ENCODE measurements at regions not wholly inside any gene's neighbourhood (a gene's known extent, or its start where the extent isn't known, plus 50 kb on each side); places are given as distances from the start of the nearest gene placed in this dataset.

DNA sequence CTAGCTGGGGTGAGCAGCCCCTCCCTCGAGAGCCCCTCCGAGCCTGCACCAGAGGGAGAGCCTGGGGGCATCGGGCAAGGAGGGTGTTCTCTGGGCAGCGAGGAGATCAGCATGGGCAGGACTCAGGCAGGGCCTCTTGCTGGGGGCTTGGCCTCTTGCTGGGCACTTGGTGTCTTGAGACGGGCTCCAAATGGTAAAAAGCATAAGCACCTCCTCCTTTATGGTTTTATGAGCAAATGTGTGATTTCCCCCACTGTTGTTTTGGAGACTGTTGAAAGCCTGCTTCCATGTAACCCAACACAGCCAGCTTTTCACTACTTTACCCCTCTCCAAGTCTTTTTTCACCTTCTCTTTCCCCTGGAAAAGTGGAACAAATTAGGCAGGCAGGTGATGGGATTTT is 239.3 kb downstream of the TLE3 start:
- H3K4me3 ChIP-seq (ENCODE audit: low read length in 2 of 2): no peak overlapping the region
- H3K4me1 ChIP-seq (ENCODE audit: control insufficient read depth in 2 of 2, insufficient read depth in 2 of 2, low read length in 2 of 2): no peaks in the 10 kb centered on the region

DNA sequence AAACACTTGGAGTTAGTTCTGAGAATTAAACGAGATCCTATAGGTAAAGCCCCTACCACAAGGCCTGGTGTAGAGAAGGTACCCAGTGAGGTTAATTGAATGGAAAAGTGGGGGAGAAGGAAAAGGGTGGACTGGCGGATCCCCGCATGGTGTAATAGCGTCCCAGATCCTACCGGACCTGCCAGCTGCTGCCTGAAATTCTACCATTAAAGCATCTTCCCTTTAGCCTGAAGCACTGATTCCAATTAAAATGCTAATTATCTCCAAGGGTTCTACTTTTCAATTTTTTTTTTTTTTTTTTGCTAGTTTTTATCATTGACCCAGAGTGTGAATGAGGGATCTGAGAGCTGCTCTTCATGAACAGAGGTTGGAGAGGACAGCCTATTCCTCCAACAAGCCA is 237.9 kb downstream of the TLE3 start:
- no peak overlapping the region for H3K27ac ChIP-seq (ENCODE audit: low read depth in 2 of 2, low read length in 2 of 2)
- H3K36me3 ChIP-seq (ENCODE audit: control insufficient read depth in 2 of 2, insufficient read depth in 2 of 2, low read length in 2 of 2): no peaks in the 10 kb centered on the region
- H3K27me3 ChIP-seq (ENCODE audit: control insufficient read depth in 2 of 2, insufficient read depth in 2 of 2, low read length in 2 of 2): no peaks in the 10 kb centered on the region
- H3K9ac ChIP-seq (ENCODE audit: low read depth in 1 of 2, low read length in 2 of 2): no peak overlapping the region
- H3K4me3 ChIP-seq (ENCODE audit: low read length in 2 of 2): no peak overlapping the region
- no peaks in the 10 kb centered on the region for H3K4me1 ChIP-seq (ENCODE audit: control insufficient read depth in 2 of 2, insufficient read depth in 2 of 2, low read length in 2 of 2)
- H3K9me3 ChIP-seq (ENCODE audit: control insufficient read depth in 2 of 2, low read length in 2 of 2): no peaks in the 10 kb centered on the region

More for the DNA sequence above, 239.3 kb downstream of the TLE3 start:
- Histone ChIP-seq H3K9ac (ENCODE audit: low read depth in 1 of 2, low read length in 2 of 2) (no peak overlapping the region), H3K27ac (ENCODE audit: low read depth in 2 of 2, low read length in 2 of 2) (no peak overlapping the region), H3K27me3 (ENCODE audit: control insufficient read depth in 2 of 2, insufficient read depth in 2 of 2, low read length in 2 of 2) (no peaks in the 10 kb centered on the region), H3K36me3 (ENCODE audit: control insufficient read depth in 2 of 2, insufficient read depth in 2 of 2, low read length in 2 of 2) (no peaks in the 10 kb centered on the region), H3K9me3 (ENCODE audit: control insufficient read depth in 2 of 2, low read length in 2 of 2) (no peaks in the 10 kb centered on the region)

- Histone ChIP-seq H3K27ac (ENCODE audit: low read depth in 2 of 2, low read length in 2 of 2) (no peak overlapping the region), H3K4me1 (ENCODE audit: control insufficient read depth in 2 of 2, insufficient read depth in 2 of 2, low read length in 2 of 2) (no peaks in the 10 kb centered on the region), H3K27me3 (ENCODE audit: control insufficient read depth in 2 of 2, insufficient read depth in 2 of 2, low read length in 2 of 2) (no peaks in the 10 kb centered on the region), H3K36me3 (ENCODE audit: control insufficient read depth in 2 of 2, insufficient read depth in 2 of 2, low read length in 2 of 2) (no peaks in the 10 kb centered on the region), H3K4me3 (ENCODE audit: low read length in 2 of 2) (no peak overlapping the region), H3K9ac (ENCODE audit: low read depth in 1 of 2, low read length in 2 of 2) (no peak overlapping the region), H3K9me3 (ENCODE audit: control insufficient read depth in 2 of 2, low read length in 2 of 2) (no peaks in the 10 kb centered on the region)
Observed at GRCh38 chr15:69860321-69860720, 237.4 kb downstream of the TLE3 start.

DNA sequence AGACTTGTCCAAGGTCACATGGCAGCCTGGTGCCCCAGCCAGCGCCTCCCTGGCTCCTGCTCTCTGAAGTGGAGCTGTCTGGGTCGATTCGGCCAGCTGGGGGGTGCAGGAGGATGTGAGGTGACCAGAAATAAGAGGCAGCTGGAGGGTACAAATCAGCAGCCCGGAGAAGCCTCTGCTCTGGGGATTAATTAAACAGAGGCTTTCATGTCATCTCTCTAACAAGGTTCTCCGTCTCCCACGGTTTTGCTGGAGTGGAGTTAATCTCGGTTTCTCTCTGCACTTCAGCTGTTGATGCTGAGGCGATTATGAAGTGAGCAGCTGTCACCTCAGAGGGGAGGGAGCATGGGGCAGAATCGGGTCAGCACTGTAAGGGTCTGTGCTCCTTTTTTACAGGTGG is 236.8 kb downstream of the TLE3 start:
- no peak overlapping the region for H3K9ac ChIP-seq (ENCODE audit: low read depth in 1 of 2, low read length in 2 of 2)

GRCh38 chr15:69861331-69862171 is 236.2 kb downstream of the TLE3 start:
- no peaks in the 10 kb centered on the region for H3K27me3 ChIP-seq (ENCODE audit: control insufficient read depth in 2 of 2, insufficient read depth in 2 of 2, low read length in 2 of 2)
- H3K9ac ChIP-seq (ENCODE audit: low read depth in 1 of 2, low read length in 2 of 2): no peak overlapping the region
- no peak overlapping the region for H3K27ac ChIP-seq (ENCODE audit: low read depth in 2 of 2, low read length in 2 of 2)
- H3K4me1 ChIP-seq (ENCODE audit: control insufficient read depth in 2 of 2, insufficient read depth in 2 of 2, low read length in 2 of 2): no peaks in the 10 kb centered on the region
- H3K36me3 ChIP-seq (ENCODE audit: control insufficient read depth in 2 of 2, insufficient read depth in 2 of 2, low read length in 2 of 2): no peaks in the 10 kb centered on the region
- no peaks in the 10 kb centered on the region for H3K9me3 ChIP-seq (ENCODE audit: control insufficient read depth in 2 of 2, low read length in 2 of 2)
- H3K4me3 ChIP-seq (ENCODE audit: low read length in 2 of 2): no peak overlapping the region

More for the DNA sequence above, 236.8 kb downstream of the TLE3 start:
- Histone ChIP-seq H3K27ac (ENCODE audit: low read depth in 2 of 2, low read length in 2 of 2) (no peak overlapping the region), H3K36me3 (ENCODE audit: control insufficient read depth in 2 of 2, insufficient read depth in 2 of 2, low read length in 2 of 2) (no peaks in the 10 kb centered on the region), H3K9me3 (ENCODE audit: control insufficient read depth in 2 of 2, low read length in 2 of 2) (no peaks in the 10 kb centered on the region), H3K4me1 (ENCODE audit: control insufficient read depth in 2 of 2, insufficient read depth in 2 of 2, low read length in 2 of 2) (no peaks in the 10 kb centered on the region), H3K4me3 (ENCODE audit: low read length in 2 of 2) (no peak overlapping the region), H3K27me3 (ENCODE audit: control insufficient read depth in 2 of 2, insufficient read depth in 2 of 2, low read length in 2 of 2) (no peaks in the 10 kb centered on the region)

- Histone ChIP-seq H3K4me3 (ENCODE audit: low read length in 2 of 2) (no peak overlapping the region), H3K27me3 (ENCODE audit: control insufficient read depth in 2 of 2, insufficient read depth in 2 of 2, low read length in 2 of 2) (no peaks in the 10 kb centered on the region), H3K27ac (ENCODE audit: low read depth in 2 of 2, low read length in 2 of 2) (no peak overlapping the region)
Observed at GRCh38 chr15:69862540-69862939, 235.2 kb downstream of the TLE3 start.

DNA sequence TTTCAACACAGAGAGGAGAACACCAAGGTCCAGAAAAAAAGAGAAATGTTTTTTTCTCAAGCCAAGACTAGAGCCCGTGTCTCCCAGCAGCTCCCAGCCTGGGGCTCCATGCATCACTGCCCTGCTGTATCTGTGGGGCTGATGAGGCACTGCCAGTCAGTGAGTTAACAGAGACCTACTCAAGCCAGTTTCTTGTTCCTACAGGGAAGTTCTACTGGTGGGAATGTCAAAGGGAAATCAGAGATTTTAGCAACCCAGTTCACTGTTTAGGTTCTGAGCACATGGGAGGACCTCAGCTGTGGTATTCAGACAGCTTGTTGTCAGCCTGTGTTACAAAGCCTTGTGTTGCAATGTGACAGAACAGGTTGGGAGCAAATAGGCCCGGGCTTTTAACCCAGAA is 234.3 kb downstream of the TLE3 start:
- Histone ChIP-seq H3K4me1 (ENCODE audit: control insufficient read depth in 2 of 2, insufficient read depth in 2 of 2, low read length in 2 of 2) (no peaks in the 10 kb centered on the region), H3K36me3 (ENCODE audit: control insufficient read depth in 2 of 2, insufficient read depth in 2 of 2, low read length in 2 of 2) (no peaks in the 10 kb centered on the region), H3K9ac (ENCODE audit: low read depth in 1 of 2, low read length in 2 of 2) (no peak overlapping the region), H3K9me3 (ENCODE audit: control insufficient read depth in 2 of 2, low read length in 2 of 2) (no peaks in the 10 kb centered on the region), H3K4me3 (ENCODE audit: low read length in 2 of 2) (no peak overlapping the region), H3K27me3 (ENCODE audit: control insufficient read depth in 2 of 2, insufficient read depth in 2 of 2, low read length in 2 of 2) (no peaks in the 10 kb centered on the region), H3K27ac (ENCODE audit: low read depth in 2 of 2, low read length in 2 of 2) (no peak overlapping the region)

More at GRCh38 chr15:69862540-69862939, 235.2 kb downstream of the TLE3 start:
- Histone ChIP-seq H3K9me3 (ENCODE audit: control insufficient read depth in 2 of 2, low read length in 2 of 2) (no peaks in the 10 kb centered on the region), H3K4me1 (ENCODE audit: control insufficient read depth in 2 of 2, insufficient read depth in 2 of 2, low read length in 2 of 2) (no peaks in the 10 kb centered on the region), H3K36me3 (ENCODE audit: control insufficient read depth in 2 of 2, insufficient read depth in 2 of 2, low read length in 2 of 2) (no peaks in the 10 kb centered on the region), H3K9ac (ENCODE audit: low read depth in 1 of 2, low read length in 2 of 2) (no peak overlapping the region)

GRCh38 chr15:69865369-69865768 is 232.3 kb downstream of the TLE3 start:
- Histone ChIP-seq H3K27ac (ENCODE audit: low read depth in 2 of 2, low read length in 2 of 2) (no peak overlapping the region), H3K4me1 (ENCODE audit: control insufficient read depth in 2 of 2, insufficient read depth in 2 of 2, low read length in 2 of 2) (no peaks in the 10 kb centered on the region), H3K27me3 (ENCODE audit: control insufficient read depth in 2 of 2, insufficient read depth in 2 of 2, low read length in 2 of 2) (no peaks in the 10 kb centered on the region), H3K9me3 (ENCODE audit: control insufficient read depth in 2 of 2, low read length in 2 of 2) (no peaks in the 10 kb centered on the region), H3K9ac (ENCODE audit: low read depth in 1 of 2, low read length in 2 of 2) (no peak overlapping the region), H3K4me3 (ENCODE audit: low read length in 2 of 2) (no peak overlapping the region), H3K36me3 (ENCODE audit: control insufficient read depth in 2 of 2, insufficient read depth in 2 of 2, low read length in 2 of 2) (no peaks in the 10 kb centered on the region)

DNA sequence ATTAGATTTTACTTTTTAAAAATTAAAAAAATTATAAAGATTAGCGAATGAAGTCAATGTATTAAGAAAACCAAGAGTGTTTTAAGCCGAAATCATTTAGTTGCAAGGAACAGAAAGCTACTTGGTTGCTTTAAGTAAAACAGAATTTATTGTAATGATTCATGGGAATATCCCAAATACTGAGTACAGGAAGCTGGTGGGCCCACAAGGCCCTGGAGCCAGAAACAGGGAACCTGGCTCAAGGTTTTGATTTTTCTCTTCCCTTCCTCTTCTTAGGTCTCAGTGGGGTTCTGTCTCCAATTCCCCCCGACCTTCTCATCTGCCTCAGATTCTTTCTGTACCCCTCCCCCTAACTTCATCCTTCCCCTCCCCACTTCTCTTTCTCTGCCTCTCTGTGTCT is 229.0 kb downstream of the TLE3 start:
- H3K4me1 ChIP-seq (ENCODE audit: control insufficient read depth in 2 of 2, insufficient read depth in 2 of 2, low read length in 2 of 2): no peaks in the 10 kb centered on the region
- no peak overlapping the region for H3K9ac ChIP-seq (ENCODE audit: low read depth in 1 of 2, low read length in 2 of 2)
- H3K27ac ChIP-seq (ENCODE audit: low read depth in 2 of 2, low read length in 2 of 2): no peak overlapping the region
- H3K4me3 ChIP-seq (ENCODE audit: low read length in 2 of 2): no peak overlapping the region
- no peaks in the 10 kb centered on the region for H3K27me3 ChIP-seq (ENCODE audit: control insufficient read depth in 2 of 2, insufficient read depth in 2 of 2, low read length in 2 of 2)
- no peaks in the 10 kb centered on the region for H3K36me3 ChIP-seq (ENCODE audit: control insufficient read depth in 2 of 2, insufficient read depth in 2 of 2, low read length in 2 of 2)
- peaks cover 0 to 3% of the 10 kb centered on the region in 2 donors for H3K9me3 ChIP-seq (ENCODE audit: control insufficient read depth in 2 of 2, low read length in 2 of 2)

DNA sequence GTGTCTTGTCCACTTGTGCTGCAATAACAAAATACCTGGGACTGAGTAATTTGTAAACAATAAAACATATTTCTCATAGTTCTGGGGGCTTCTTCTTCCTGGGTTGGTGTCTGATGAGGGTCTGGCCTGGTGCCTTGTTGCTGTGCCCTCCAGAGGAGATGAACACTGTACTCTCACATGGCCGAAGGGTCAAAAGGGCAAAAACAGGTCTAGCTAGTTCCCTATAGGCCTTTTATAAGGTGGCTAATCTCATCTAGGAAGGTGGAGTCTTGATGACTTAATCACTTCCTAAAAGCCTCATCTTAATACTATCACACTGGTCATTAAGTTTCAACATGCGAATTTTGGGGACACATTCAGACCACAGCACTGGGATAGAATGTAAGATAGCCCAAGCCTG is 228.4 kb downstream of the TLE3 start:
- Histone ChIP-seq H3K36me3 (ENCODE audit: control insufficient read depth in 2 of 2, insufficient read depth in 2 of 2, low read length in 2 of 2) (no peaks in the 10 kb centered on the region), H3K27ac (ENCODE audit: low read depth in 2 of 2, low read length in 2 of 2) (no peak overlapping the region), H3K4me1 (ENCODE audit: control insufficient read depth in 2 of 2, insufficient read depth in 2 of 2, low read length in 2 of 2) (no peaks in the 10 kb centered on the region), H3K9ac (ENCODE audit: low read depth in 1 of 2, low read length in 2 of 2) (no peak overlapping the region), H3K27me3 (ENCODE audit: control insufficient read depth in 2 of 2, insufficient read depth in 2 of 2, low read length in 2 of 2) (no peaks in the 10 kb centered on the region), H3K4me3 (ENCODE audit: low read length in 2 of 2) (no peak overlapping the region), H3K9me3 (ENCODE audit: control insufficient read depth in 2 of 2, low read length in 2 of 2) (peaks cover 0 to 6% of the 10 kb centered on the region in 2 donors)

All from mucosa of rectum (tissue), 2 donors.